ENCODE measurements at regions not wholly inside any gene's neighbourhood (a gene's known extent, or its start where the extent isn't known, plus 50 kb on each side); places are given as distances from the start of the nearest gene placed in this dataset.

DNA sequence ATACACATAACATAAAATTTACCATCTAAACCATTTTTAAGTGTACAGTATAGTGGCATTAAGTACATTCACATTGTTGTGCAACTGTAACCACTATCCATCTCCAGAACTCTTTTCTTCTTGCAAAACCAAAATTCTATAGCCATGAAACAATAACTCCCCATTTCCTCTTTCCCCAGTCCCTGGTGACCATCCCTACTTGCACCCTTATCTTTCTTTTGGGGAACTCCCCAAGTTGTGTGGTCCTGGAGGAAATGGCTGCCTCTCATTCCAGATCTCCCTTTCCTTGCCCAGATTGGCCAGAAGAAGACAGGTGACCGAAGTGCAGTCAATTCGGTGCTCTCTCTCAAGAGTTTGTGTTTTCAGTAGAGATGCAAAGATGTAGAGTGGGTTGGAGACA, 389.6 kb upstream of the C1orf87 start:
- intact Hi-C loops (cut with DNase I; ENCODE audit: low total_unique reads), result no loop called here
- no peak for DNase-seq (ENCODE audit: low spot score in 2 of 2)
- no peak overlapping the region for H3K4me3 ChIP-seq

DNA sequence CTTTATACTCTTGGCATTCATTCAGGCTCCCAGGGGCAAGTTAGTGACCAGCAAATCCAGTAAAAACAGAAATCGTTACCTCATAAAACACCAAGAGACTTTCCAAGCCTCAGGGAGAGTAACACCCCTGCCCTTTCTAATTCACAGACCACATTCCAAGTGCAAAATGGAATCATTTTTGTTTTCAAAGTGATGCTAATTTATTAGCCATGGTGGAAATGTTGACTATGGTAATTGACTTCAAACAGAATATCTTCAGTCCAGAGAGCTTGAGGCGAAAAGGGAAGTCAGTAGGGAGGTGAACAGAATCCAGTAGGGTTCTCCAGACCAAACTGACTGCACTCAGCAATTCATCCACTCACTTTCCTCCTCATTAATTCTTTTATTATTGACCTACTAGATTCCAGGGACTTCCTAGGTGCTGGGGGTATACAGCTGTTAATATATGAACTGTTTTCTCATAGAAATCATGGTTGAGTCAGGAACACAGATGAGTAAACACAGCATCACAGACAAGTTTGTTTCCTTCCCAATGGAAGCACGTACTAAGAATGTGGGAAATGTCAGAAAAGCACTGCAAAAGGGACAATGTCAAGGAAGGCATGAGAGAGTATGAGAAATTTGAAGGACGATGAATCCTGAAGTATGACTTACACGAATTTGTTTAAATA, 388.5 kb upstream of the C1orf87 start:
- Histone ChIP-seq H3K27me3 (no peaks in the 10 kb centered on the region), H3K4me1 (no peaks in the 10 kb centered on the region), H3K4me3 (no peak overlapping the region), H3K9me3 (no peaks in the 10 kb centered on the region), H3K27ac (no peak overlapping the region), H3K36me3 (no peaks in the 10 kb centered on the region)
- intact Hi-C loops (cut with DNase I; ENCODE audit: low total_unique reads), result no loop called here
- no peak for DNase-seq (ENCODE audit: low spot score in 2 of 2)
- TF ChIP-seq POLR2A (IDR thresholded peaks at IDR 0.05) (no peak), POLR2AphosphoS5 (IDR thresholded peaks at IDR 0.05) (no peak)
- TF ChIP-seq, protein P1, sequence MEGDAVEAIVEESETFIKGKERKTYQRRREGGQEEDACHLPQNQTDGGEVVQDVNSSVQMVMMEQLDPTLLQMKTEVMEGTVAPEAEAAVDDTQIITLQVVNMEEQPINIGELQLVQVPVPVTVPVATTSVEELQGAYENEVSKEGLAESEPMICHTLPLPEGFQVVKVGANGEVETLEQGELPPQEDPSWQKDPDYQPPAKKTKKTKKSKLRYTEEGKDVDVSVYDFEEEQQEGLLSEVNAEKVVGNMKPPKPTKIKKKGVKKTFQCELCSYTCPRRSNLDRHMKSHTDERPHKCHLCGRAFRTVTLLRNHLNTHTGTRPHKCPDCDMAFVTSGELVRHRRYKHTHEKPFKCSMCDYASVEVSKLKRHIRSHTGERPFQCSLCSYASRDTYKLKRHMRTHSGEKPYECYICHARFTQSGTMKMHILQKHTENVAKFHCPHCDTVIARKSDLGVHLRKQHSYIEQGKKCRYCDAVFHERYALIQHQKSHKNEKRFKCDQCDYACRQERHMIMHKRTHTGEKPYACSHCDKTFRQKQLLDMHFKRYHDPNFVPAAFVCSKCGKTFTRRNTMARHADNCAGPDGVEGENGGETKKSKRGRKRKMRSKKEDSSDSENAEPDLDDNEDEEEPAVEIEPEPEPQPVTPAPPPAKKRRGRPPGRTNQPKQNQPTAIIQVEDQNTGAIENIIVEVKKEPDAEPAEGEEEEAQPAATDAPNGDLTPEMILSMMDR (IDR thresholded peaks at IDR 0.05), result no peak

More for the DNA sequence above, 389.6 kb upstream of the C1orf87 start:
- no peaks in the 10 kb centered on the region for H3K27me3 ChIP-seq
- no peaks in the 10 kb centered on the region for H3K4me1 ChIP-seq
- TF ChIP-seq POLR2A (IDR thresholded peaks at IDR 0.05) (no peak), POLR2AphosphoS5 (IDR thresholded peaks at IDR 0.05) (no peak)
- TF ChIP-seq, protein P1 (IDR thresholded peaks at IDR 0.05), result no peak
- no peaks in the 10 kb centered on the region for H3K9me3 ChIP-seq
- no peak overlapping the region for H3K27ac ChIP-seq
- H3K36me3 ChIP-seq, result no peaks in the 10 kb centered on the region

DNA sequence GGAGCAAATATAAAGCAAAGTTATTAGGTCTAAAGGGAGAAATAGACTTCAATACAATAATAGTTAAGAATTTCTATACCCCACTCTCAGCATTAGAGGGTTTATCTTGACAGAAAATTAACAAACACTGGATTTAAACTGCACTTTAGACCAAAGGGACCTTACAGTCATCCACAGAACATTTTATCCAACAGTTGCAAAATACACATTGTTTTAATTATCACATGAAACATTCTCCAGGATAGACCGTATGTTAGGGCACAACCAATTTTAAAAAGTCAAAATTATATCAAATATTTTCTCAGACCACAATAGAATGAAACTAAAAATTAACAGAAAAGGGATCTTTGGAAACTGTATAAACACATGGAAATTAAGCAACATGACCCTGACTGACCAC, 384.5 kb upstream of the C1orf87 start:
- intact Hi-C loops (cut with DNase I; ENCODE audit: low total_unique reads), result no loop called here
- Histone ChIP-seq H3K27me3 (no peaks in the 10 kb centered on the region), H3K4me3 (no peak overlapping the region), H3K4me1 (no peaks in the 10 kb centered on the region), H3K9me3 (no peaks in the 10 kb centered on the region), H3K27ac (no peak overlapping the region), H3K36me3 (no peaks in the 10 kb centered on the region)
- TF ChIP-seq POLR2A (IDR thresholded peaks at IDR 0.05), result no peak
- TF ChIP-seq, protein P1 (IDR thresholded peaks at IDR 0.05), result no peak
- TF ChIP-seq POLR2AphosphoS5 (IDR thresholded peaks at IDR 0.05), result no peak
- no peak for DNase-seq (ENCODE audit: low spot score in 2 of 2)

DNA sequence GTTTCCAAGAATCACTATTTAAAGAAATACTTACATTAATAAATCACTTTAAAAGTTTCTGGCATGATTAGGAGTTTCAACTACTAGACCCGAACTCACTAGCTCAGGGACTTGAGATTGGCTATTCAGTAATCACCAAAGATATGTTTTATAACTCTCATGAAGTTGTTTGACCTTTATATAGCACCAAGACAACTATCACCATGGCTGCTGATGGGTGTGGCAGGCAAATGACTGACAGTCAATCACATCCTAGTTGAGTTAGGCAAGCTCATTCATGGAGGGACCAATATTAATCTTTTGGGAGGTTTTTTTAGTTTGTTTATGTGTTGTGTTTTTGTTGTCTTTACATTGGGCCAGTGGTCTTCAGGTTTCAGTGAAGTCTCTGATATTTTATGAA, 376.3 kb upstream of the C1orf87 start:
- no peak for DNase-seq (ENCODE audit: low spot score in 2 of 2)
- no peaks in the 10 kb centered on the region for H3K36me3 ChIP-seq
- H3K9me3 ChIP-seq, result no peaks in the 10 kb centered on the region
- H3K27ac ChIP-seq, result no peak overlapping the region
- no peaks in the 10 kb centered on the region for H3K4me1 ChIP-seq
- TF ChIP-seq, protein P1 (IDR thresholded peaks at IDR 0.05), result no peak
- TF ChIP-seq POLR2A (IDR thresholded peaks at IDR 0.05) (no peak), POLR2AphosphoS5 (IDR thresholded peaks at IDR 0.05) (no peak)
- H3K4me3 ChIP-seq, result no peak overlapping the region
- intact Hi-C loops (cut with DNase I; ENCODE audit: low total_unique reads), result loop anchor here (10.0 kb wide), 1 partner anchor 1845 kb away; no protein-coding TSS in a partner anchor
- no peaks in the 10 kb centered on the region for H3K27me3 ChIP-seq

DNA sequence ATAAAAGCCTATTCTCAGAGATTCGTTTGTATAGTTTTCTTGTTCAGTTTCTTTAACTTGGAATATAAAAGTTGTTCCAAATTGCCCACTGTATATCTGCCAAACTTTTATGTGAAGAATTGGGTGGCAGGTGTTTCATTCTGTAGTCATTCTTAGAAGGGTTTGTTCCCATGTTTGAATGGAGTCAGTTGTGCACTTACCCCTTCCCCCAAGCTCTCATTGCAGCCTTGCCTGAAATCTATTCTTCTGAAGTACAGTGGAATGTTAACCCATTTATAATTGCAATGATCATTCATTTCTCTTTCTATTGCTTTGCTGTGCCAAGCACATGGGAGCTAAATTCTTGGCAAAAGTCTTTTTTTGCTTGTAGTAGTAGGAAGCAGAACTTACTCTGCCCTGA, 375.3 kb upstream of the C1orf87 start:
- no peaks in the 10 kb centered on the region for H3K4me1 ChIP-seq
- no peaks in the 10 kb centered on the region for H3K9me3 ChIP-seq
- intact Hi-C loops (cut with DNase I; ENCODE audit: low total_unique reads), result loop anchor here (10.0 kb wide), 1 partner anchor 1846 kb away; no protein-coding TSS in a partner anchor
- no peak overlapping the region for H3K4me3 ChIP-seq
- TF ChIP-seq POLR2AphosphoS5 (IDR thresholded peaks at IDR 0.05) (no peak), POLR2A (IDR thresholded peaks at IDR 0.05) (no peak)
- TF ChIP-seq, protein P1 (IDR thresholded peaks at IDR 0.05), result no peak
- H3K36me3 ChIP-seq, result no peaks in the 10 kb centered on the region
- H3K27ac ChIP-seq, result no peak overlapping the region
- H3K27me3 ChIP-seq, result no peaks in the 10 kb centered on the region
- DNase-seq (ENCODE audit: low spot score in 2 of 2), result no peak

Measured in breast epithelium (tissue), 4 donors.